HG03280 (cell line): ENCODE measurements at regions not wholly inside any gene's neighbourhood (a gene's known extent, or its start where the extent isn't known, plus 50 kb on each side); places are given as distances from the start of the nearest gene placed in this dataset.
"Not testable (repeated sequence)": the region's sequence is repeated elsewhere in the genome, so short reads cannot be mapped to it uniquely, and the experiment has no call there.

Experiments used
- ATAC-seq: cut with Tn5 transposase; IDR thresholded peaks from one replicate; pipeline ENCODE4 v1.9.1; 2021; ENCODE audit warnings: mild to moderate bottlenecking, moderate library complexity; ENCODE audit not compliant: unreplicated experiment

DNA sequence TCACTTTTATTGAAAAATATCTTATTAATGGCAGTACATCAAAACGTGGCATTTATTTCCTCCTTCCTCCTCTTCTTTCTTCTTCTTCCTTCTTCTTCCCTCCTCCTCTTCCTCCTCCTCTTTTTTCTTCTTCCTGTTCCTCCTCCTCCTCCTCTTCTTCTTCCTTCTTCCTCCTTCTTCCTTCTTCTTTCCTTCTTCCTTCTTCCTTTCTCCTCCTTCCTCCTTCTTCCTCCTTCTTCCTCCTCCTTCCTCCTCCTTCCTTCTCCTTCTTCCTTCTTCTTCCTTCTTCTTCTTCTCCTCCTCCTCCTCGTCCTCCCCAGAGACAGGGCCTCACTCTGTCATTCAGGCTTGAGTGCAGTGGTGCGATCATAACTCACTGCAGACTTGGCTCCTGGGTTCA lies 457.2 kb downstream of the AEBP2 start:
- no peak for ATAC-seq

- ATAC-seq = no peak
Observed at GRCh38 chr12:19897900-19898408, 458.7 kb downstream of the AEBP2 start.

- no peak for ATAC-seq
Observed at GRCh38 chr12:19901841-19902240, 462.5 kb downstream of the AEBP2 start.

- ATAC-seq = no peak
Observed at GRCh38 chr12:19904819-19905218, 463.5 kb upstream of the PDE3A start.

- ATAC-seq = no peak
Observed at GRCh38 chr12:19908830-19909229, 459.5 kb upstream of the PDE3A start.

- no peak for ATAC-seq
Observed at GRCh38 chr12:19909418-19909817, 458.9 kb upstream of the PDE3A start.

DNA sequence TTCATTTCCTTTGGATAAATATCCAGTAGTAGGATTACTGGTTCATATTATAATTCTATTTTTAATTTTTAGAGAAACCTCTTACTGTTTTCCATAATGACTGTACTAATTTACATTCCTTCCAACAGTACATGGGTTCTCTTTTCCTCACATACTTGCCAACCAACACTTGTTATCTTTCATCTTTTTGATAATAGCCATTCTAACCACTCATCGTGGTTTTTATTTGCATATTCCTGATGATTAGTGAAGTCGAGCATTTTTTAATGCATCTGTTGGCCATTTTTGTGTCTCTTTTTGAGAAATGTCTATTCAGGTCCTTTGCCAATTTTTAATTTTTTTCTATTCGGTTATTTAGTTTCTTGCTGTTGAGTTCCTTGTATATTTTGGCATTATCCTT lies 457.7 kb upstream of the PDE3A start:
- no peak for ATAC-seq

DNA sequence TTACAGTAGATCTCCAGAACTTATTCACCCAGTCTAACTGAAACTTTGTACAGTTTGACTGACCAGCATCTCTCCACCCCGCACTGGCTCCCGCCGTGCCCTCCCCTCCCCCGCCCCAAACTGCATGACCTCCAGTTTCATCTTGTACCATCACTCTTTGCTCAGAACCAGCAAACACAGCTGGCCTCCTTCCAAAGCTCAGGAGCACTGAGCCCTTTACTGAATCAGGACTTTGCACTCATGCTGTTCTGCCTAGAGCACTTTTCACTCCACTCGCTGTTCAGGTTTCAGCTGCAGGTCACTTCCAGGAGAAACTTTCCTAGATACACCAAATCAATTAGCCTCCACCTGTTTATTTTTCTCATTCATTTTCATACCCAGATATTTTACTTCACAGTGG lies 455.3 kb upstream of the PDE3A start:
- no peak for ATAC-seq

GRCh38 chr12:19915392-19916195 lies 452.7 kb upstream of the PDE3A start:
- ATAC-seq = no peak

GRCh38 chr12:19916196-19916753 lies 452.1 kb upstream of the PDE3A start:
- no peak for ATAC-seq

DNA sequence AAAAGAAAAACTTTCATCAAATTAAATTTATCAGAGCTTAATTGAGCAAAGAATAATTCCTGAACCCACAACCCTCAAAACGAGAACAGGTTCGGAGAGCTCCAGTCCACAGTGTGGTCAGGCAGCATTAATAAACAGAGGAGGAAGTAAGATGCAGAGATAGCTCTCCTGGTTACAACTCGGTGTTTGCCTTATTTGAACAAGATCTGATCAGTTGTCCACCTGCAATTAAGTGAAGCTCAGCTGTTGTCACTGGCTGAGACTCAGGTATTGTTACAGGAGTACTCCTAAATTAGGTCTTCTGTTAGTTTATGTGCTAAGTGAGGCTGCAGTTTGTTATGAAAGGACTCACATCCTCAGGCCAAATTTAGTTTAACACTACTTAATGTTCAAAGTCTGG lies 451.4 kb upstream of the PDE3A start:
- no peak for ATAC-seq

- not testable (repeated sequence) for ATAC-seq
Observed at GRCh38 chr12:19921716-19922115, 446.6 kb upstream of the PDE3A start.

DNA sequence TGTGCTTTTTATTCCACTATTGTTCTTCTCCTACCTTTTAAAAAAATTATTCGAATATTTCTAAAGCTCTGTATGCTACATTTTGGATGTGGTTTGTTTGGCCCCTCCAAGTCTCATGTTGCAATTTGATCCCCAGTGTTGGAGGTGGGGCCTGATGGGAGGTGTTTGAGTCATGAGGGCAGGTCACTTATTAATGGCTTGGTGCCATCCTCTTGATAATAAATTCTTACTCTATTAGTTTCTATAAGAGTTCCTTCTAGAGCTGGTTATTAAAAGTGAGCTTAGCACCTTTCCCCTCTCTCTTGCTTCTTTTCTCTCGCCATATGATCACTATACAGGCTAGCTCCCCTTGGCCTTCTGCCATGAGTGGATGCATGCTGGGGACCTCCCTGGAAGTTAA lies 445.6 kb upstream of the PDE3A start:
- no peak for ATAC-seq

DNA sequence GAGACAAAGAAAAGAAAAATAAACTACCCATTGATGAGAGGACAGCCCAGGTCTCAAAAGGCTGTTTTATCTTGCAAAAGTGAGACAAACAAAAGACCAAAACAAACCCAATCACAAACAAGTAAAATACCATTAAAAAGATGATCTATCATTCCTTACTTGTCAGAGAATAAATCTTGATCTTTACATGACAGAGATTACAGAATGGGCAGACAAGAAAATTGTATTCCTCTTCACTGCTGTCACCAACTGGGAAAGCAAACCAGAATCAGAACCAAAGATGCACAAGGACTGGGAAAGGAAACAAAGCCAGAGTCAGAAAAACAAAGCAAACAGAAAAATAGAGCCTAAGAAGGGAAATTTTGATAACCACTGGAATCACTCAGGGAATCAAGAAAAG lies 444.0 kb upstream of the PDE3A start:
- no peak for ATAC-seq

GRCh38 chr12:19925841-19926240 lies 442.5 kb upstream of the PDE3A start:
- ATAC-seq = no peak

GRCh38 chr12:19926266-19926665 lies 442.1 kb upstream of the PDE3A start:
- no peak for ATAC-seq

DNA sequence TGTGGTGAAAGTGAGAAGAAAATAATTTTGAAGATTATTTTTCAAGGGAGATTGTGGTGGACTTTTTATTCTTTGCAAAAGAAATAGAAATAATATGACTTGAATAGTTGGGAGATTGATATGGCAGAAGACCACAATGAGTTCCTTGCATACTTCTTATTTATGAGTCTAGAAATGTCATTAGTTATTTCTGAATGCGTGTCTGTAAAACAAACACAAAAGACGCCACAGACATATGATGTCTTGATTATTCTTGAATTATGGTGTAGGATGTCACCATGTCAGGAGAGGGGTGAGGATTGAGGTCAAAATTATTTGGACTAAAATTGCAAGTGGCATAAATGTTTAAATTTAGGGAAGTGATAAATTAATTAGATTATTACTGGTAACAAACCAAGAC lies 440.7 kb upstream of the PDE3A start:
- no peak for ATAC-seq

GRCh38 chr12:19932413-19932812 lies 435.9 kb upstream of the PDE3A start:
- no peak for ATAC-seq

DNA sequence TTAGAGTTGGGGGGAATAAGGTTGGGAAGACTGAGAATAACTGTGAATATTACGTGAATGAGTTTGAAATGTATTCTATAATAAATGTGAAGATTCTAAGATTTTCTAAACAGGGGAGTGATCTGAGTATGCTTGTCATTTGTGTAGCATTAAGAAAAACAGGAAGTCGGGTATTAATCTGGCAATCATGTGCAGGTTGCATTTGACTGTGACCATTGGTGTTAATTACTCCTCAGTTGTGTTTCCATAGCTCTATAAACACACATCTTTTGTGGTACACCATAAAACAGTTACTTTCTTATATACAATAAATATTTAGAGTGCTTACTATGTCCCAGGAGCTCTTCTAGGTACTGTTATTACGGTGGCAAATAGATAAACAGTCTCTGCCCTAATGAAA lies 434.4 kb upstream of the PDE3A start:
- ATAC-seq = no peak

DNA sequence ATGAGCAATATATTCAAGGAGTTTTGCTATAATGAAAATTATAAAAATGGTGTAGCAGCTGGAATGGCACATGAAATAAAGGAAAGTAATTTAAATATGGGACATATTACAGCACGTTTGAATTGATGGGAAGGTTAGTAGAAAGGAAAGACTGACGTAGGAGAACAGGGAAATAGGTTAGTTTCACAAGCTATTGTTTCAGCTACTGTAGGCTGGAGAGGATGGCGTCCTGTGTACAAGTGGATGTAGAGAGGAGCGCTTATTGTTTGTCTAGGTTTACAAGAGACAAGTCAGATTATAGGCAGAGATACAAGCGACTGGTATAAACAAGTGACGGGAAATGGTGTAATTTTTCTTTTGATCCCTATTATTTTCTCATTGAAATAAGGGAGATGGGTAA lies 431.2 kb upstream of the PDE3A start:
- ATAC-seq = no peak

- no peak for ATAC-seq
Observed at GRCh38 chr12:19938031-19938430, 430.3 kb upstream of the PDE3A start.

DNA sequence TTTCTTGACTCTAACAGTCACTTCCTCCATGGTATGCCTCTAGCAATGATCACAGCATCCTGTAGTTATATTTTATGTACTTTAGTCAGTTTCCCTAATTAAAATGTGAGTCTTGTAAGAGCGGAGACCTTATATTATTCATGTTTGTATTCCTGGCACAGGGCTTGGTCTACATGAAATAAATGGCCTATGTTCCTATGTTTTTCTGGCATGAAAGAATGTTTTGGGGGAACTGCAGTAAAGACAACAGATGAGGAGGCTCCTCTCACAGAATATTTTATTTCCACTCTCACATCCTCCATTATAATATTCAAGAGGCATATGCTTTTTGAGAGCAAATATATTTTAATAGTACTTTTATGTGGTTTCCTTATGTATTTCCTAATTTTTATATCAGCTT lies 429.8 kb upstream of the PDE3A start:
- ATAC-seq = no peak

- ATAC-seq = no peak
Observed at GRCh38 chr12:19940267-19940666, 428.1 kb upstream of the PDE3A start.
